ENCODE measurements at regions not wholly inside any gene's neighbourhood (a gene's known extent, or its start where the extent isn't known, plus 50 kb on each side); places are given as distances from the start of the nearest gene placed in this dataset.

DNA sequence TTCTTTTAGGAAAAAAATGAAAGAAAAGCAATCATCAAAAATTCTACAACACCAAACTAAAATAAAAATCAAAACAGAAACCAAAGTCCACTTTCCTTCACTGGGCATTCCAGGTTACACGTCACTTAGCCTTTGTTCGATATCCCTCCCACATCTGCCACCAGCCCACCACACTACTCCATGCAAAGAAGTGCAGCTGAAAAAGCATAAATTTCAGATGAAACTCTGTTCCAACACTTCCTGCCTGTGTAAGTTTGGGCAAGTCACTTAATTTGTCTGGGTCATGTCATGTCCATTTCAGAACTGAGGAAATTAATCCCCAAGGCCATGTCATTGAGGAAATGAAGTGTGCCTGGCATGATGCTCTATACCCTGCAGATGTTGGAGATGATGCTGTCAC is 354.3 kb upstream of the USP24 start:
- TF ChIP-seq, protein P1, sequence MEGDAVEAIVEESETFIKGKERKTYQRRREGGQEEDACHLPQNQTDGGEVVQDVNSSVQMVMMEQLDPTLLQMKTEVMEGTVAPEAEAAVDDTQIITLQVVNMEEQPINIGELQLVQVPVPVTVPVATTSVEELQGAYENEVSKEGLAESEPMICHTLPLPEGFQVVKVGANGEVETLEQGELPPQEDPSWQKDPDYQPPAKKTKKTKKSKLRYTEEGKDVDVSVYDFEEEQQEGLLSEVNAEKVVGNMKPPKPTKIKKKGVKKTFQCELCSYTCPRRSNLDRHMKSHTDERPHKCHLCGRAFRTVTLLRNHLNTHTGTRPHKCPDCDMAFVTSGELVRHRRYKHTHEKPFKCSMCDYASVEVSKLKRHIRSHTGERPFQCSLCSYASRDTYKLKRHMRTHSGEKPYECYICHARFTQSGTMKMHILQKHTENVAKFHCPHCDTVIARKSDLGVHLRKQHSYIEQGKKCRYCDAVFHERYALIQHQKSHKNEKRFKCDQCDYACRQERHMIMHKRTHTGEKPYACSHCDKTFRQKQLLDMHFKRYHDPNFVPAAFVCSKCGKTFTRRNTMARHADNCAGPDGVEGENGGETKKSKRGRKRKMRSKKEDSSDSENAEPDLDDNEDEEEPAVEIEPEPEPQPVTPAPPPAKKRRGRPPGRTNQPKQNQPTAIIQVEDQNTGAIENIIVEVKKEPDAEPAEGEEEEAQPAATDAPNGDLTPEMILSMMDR (IDR thresholded peaks at IDR 0.05; ENCODE audit: partially characterized antibody, unreplicated experiment) = no peak
- DNase-seq = no peak
- no peaks in the 10 kb centered on the region for H3K27me3 Mint-ChIP-seq (ENCODE audit: unreplicated experiment)

DNA sequence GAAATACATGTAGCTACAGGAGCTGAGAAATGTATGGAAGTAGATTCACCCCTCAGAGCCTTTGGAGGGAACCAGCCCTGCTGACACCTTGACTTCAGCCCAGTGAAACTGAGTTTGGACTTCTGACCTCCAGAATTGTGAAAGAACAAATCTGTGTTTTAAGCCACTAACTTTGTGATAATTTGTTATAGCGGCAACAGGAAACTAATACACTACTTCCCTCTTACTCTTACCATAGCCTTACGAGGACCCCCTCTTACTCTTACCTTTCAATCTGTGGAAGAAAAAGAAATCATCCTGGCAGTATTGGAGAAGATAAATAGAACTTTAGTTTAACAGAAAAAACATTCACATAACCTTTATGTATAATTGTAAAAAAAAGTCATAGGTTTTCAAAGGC is 353.6 kb upstream of the USP24 start:
- DNase-seq = no peak
- Mint-ChIP-seq H3K27ac (ENCODE audit: unreplicated experiment) (no peak overlapping the region), H3K4me3 (ENCODE audit: unreplicated experiment) (no peak overlapping the region), H3K4me1 (ENCODE audit: low read depth, unreplicated experiment) (no peaks in the 10 kb centered on the region), H3K9me3 (ENCODE audit: unreplicated experiment) (peaks cover 3% of the 10 kb centered on the region), H3K36me3 (ENCODE audit: unreplicated experiment) (peaks cover 8% of the 10 kb centered on the region), H3K27me3 (ENCODE audit: unreplicated experiment) (no peaks in the 10 kb centered on the region)
- TF ChIP-seq, protein P1 (IDR thresholded peaks at IDR 0.05; ENCODE audit: partially characterized antibody, unreplicated experiment) = no peak

More for the DNA sequence above, 354.3 kb upstream of the USP24 start:
- H3K36me3 Mint-ChIP-seq (ENCODE audit: unreplicated experiment) = peaks cover 8% of the 10 kb centered on the region
- H3K4me1 Mint-ChIP-seq (ENCODE audit: low read depth, unreplicated experiment) = no peaks in the 10 kb centered on the region
- H3K9me3 Mint-ChIP-seq (ENCODE audit: unreplicated experiment) = peaks cover 3% of the 10 kb centered on the region
- no peak overlapping the region for H3K27ac Mint-ChIP-seq (ENCODE audit: unreplicated experiment)
- H3K4me3 Mint-ChIP-seq (ENCODE audit: unreplicated experiment) = no peak overlapping the region

DNA sequence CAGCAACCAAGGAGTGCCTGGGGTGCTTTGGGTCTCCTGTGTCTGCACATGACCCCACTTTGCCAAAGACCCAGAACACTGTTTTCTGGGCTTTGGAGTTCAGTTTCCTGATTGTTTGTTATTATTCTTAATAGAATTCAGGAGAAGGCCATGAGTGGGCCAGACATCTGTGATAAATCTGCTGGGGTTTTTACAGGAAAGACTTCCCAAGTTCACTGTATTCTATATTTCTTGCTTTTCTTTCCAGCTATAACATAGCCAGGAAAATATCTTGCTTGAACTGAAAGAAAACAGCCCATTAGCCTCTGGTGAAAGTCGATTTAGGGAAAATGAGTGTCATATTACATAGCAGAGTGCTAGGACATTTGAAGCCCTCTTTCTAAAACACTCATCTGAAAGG is 345.1 kb upstream of the USP24 start:
- DNase-seq = no peak
- H3K9me3 Mint-ChIP-seq (ENCODE audit: unreplicated experiment) = peaks cover 1% of the 10 kb centered on the region
- no peak overlapping the region for H3K4me3 Mint-ChIP-seq (ENCODE audit: unreplicated experiment)
- TF ChIP-seq, protein P1 (IDR thresholded peaks at IDR 0.05; ENCODE audit: partially characterized antibody, unreplicated experiment) = no peak
- H3K27ac Mint-ChIP-seq (ENCODE audit: unreplicated experiment) = no peak overlapping the region
- peaks cover 11% of the 10 kb centered on the region for H3K4me1 Mint-ChIP-seq (ENCODE audit: low read depth, unreplicated experiment)
- peaks cover 4% of the 10 kb centered on the region for H3K27me3 Mint-ChIP-seq (ENCODE audit: unreplicated experiment)
- peaks cover 8% of the 10 kb centered on the region for H3K36me3 Mint-ChIP-seq (ENCODE audit: unreplicated experiment)

DNA sequence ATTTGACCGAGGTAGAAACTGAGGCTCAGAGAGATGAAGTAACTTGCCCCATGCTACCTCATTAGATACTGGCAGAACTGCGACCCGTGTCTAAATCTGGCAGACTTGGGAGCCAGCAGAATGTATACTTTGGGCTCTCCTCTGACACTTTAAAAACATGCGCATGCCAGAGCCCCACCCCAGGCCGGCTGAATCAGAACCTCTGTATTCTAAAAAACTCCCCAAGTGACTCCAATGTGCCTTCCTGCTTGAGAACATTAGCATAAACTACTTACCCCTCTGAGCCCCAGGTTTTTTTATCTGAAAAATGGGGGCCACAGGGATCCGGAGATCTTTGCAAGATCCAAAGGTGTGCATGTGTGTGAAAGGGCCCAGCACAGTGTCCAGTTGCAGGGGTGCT is 344.7 kb upstream of the USP24 start:
- DNase-seq = no peak
- H3K4me3 Mint-ChIP-seq (ENCODE audit: unreplicated experiment) = no peak overlapping the region
- H3K27me3 Mint-ChIP-seq (ENCODE audit: unreplicated experiment) = peaks cover 4% of the 10 kb centered on the region
- H3K36me3 Mint-ChIP-seq (ENCODE audit: unreplicated experiment) = peaks cover 8% of the 10 kb centered on the region
- H3K9me3 Mint-ChIP-seq (ENCODE audit: unreplicated experiment) = peaks cover 1% of the 10 kb centered on the region
- peaks cover 11% of the 10 kb centered on the region for H3K4me1 Mint-ChIP-seq (ENCODE audit: low read depth, unreplicated experiment)
- H3K27ac Mint-ChIP-seq (ENCODE audit: unreplicated experiment) = no peak overlapping the region
- TF ChIP-seq, protein P1 (IDR thresholded peaks at IDR 0.05; ENCODE audit: partially characterized antibody, unreplicated experiment) = no peak

DNA sequence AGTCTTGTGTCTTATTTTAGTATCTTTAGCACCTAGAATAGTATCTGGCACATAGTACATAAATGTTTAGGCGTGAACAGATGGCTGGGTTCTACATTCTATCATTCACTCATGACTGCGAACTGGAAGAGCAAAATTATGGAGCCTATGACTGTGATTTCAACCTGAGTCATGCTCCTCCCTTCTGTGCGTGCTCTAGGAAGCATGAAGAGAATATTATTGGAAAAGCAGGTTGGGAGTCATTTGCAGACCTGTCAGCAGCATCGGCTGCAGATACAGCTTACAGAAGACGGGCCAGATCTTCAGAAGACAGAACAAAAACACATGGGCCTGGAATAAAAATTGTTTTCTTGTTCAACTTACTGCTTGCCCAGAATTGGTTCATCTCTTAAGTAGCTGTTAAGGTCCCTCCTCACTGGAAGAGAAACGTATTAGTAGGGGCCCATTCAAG is 344.0 kb upstream of the USP24 start:
- Mint-ChIP-seq H3K27ac (ENCODE audit: unreplicated experiment) (no peak overlapping the region), H3K27me3 (ENCODE audit: unreplicated experiment) (peaks cover 4% of the 10 kb centered on the region), H3K36me3 (ENCODE audit: unreplicated experiment) (peaks cover 8% of the 10 kb centered on the region), H3K4me3 (ENCODE audit: unreplicated experiment) (no peak overlapping the region), H3K9me3 (ENCODE audit: unreplicated experiment) (peaks cover 4% of the 10 kb centered on the region), H3K4me1 (ENCODE audit: low read depth, unreplicated experiment) (peaks cover 11% of the 10 kb centered on the region)
- no peak for DNase-seq
- TF ChIP-seq, protein P1 (IDR thresholded peaks at IDR 0.05; ENCODE audit: partially characterized antibody, unreplicated experiment) = no peak

Measured in glutamatergic neuron (in vitro differentiated cells).